WTC11 (cell line): ENCODE measurements at regions not wholly inside any gene's neighbourhood (a gene's known extent, or its start where the extent isn't known, plus 50 kb on each side); places are given as distances from the start of the nearest gene placed in this dataset.

Experiments
- ATAC-seq: fragments of 200-7000 bp; cut with Tn5 transposase; 2 replicates; pipeline ENCODE4 v1.10.0; 2021; ENCODE audit warnings: mild to moderate bottlenecking, moderate library complexity
- CTCF ChIA-PET: fragments of 300-600 bp; sonication (Branson Sonifier 250); formaldehyde crosslinking; loops from one replicate; lab custom pipeline; 2021; ENCODE audit warnings: antibody characterized with exemption; lab: Charles Lee
- POLR2A ChIA-PET: fragments of 350-600 bp; sonication (Branson Sonifier 250); formaldehyde crosslinking; loops from one replicate; lab custom pipeline; 2021; ENCODE audit warnings: antibody characterized with exemption; lab: Charles Lee
- DNase-seq: peaks from one replicate; pipeline ENCODE4 v3.0.0; 2021; ENCODE audit warnings: low spot score
- H3K27ac Mint-ChIP-seq: 2 replicates; pipeline ENCODE4 v1.8.0; 2021; ENCODE audit warnings: mixed read lengths
- H3K27me3 Mint-ChIP-seq: 2 replicates; pipeline ENCODE4 v1.8.0; 2021; ENCODE audit warnings: low read depth, mild to moderate bottlenecking, moderate library complexity, mixed read lengths
- H3K36me3 Mint-ChIP-seq: 2 replicates; pipeline ENCODE4 v1.8.0; 2021; ENCODE audit warnings: mixed read lengths
- H3K4me1 Mint-ChIP-seq: 2 replicates; pipeline ENCODE4 v1.8.0; 2022; ENCODE audit warnings: mixed read lengths
- H3K4me3 Mint-ChIP-seq: 2 replicates; pipeline ENCODE4 v1.8.0; 2021; ENCODE audit warnings: mild to moderate bottlenecking, moderate library complexity, mixed read lengths
- H3K9me3 Mint-ChIP-seq: 2 replicates; pipeline ENCODE4 v1.8.0; 2021; ENCODE audit warnings: mixed read lengths
- CREB1 ChIP-seq: sonication (generic); formaldehyde crosslinking; IDR thresholded peaks from 2 replicates; pipeline ENCODE4 v1.8.0; 2023; ENCODE audit warnings: mild to moderate bottlenecking, missing genetic modification reagents
- EMX1 ChIP-seq: fragments of 250-450 bp; sonication (Bioruptor Pico); IDR thresholded peaks from 2 replicates; pipeline ENCODE4 v1.8.0; 2021; ENCODE audit warnings: mild to moderate bottlenecking
- ESRRA ChIP-seq: sonication (generic); formaldehyde crosslinking; IDR thresholded peaks from 2 replicates; pipeline ENCODE4 v1.8.1; 2022; ENCODE audit warnings: mild to moderate bottlenecking, missing genetic modification reagents, borderline replicate concordance
- FOXP1 ChIP-seq: sonication (generic); formaldehyde crosslinking; IDR thresholded peaks from 2 replicates; pipeline ENCODE4 v1.8.0; 2022; ENCODE audit warnings: missing genetic modification reagents, mild to moderate bottlenecking, moderate library complexity, borderline replicate concordance
- GABPB1 ChIP-seq: sonication (generic); formaldehyde crosslinking; IDR thresholded peaks from 2 replicates; pipeline ENCODE4 v1.8.1; 2023; ENCODE audit warnings: mild to moderate bottlenecking, missing genetic modification reagents
- GRHL2 ChIP-seq: fragments of 250-450 bp; sonication (Bioruptor Pico); IDR thresholded peaks from 2 replicates; pipeline ENCODE4 v1.8.0; 2022; ENCODE audit warnings: mild to moderate bottlenecking, moderate library complexity; ENCODE audit not compliant: insufficient replicate concordance, severe bottlenecking
- HMGA2 ChIP-seq: fragments of 250-450 bp; sonication (Bioruptor Pico); IDR thresholded peaks from 2 replicates; pipeline ENCODE4 v1.4.0; 2021; ENCODE audit warnings: mild to moderate bottlenecking, moderate library complexity
- NR2C2 ChIP-seq: sonication (generic); formaldehyde crosslinking; IDR thresholded peaks from 2 replicates; pipeline ENCODE4 v1.8.0; 2022; ENCODE audit warnings: mild to moderate bottlenecking, missing genetic modification reagents
- NR3C1 ChIP-seq: sonication (generic); formaldehyde crosslinking; conservative IDR thresholded peaks from 2 replicates; pipeline ENCODE4 v1.8.1; 2023; ENCODE audit warnings: low read depth, mild to moderate bottlenecking, missing genetic modification reagents
- TEAD1 ChIP-seq: sonication (generic); formaldehyde crosslinking; IDR thresholded peaks from 2 replicates; pipeline ENCODE4 v1.8.0; 2022; ENCODE audit warnings: mild to moderate bottlenecking, missing genetic modification reagents
- TEAD4 ChIP-seq: sonication (generic); formaldehyde crosslinking; IDR thresholded peaks from 2 replicates; pipeline ENCODE4 v1.8.0; 2022; ENCODE audit warnings: mild to moderate bottlenecking, missing genetic modification reagents
- ZBTB21 ChIP-seq: sonication (generic); formaldehyde crosslinking; IDR thresholded peaks from 2 replicates; pipeline ENCODE4 v1.8.1; 2023; ENCODE audit warnings: mild to moderate bottlenecking, missing genetic modification reagents, borderline replicate concordance
- ZNF138 ChIP-seq: sonication (generic); formaldehyde crosslinking; conservative IDR thresholded peaks from 2 replicates; pipeline ENCODE4 v1.8.1; 2022; ENCODE audit warnings: mild to moderate bottlenecking, moderate library complexity, missing genetic modification reagents
- ZNF232 ChIP-seq: sonication (generic); formaldehyde crosslinking; IDR thresholded peaks from 2 replicates; pipeline ENCODE4 v1.8.0; 2022; ENCODE audit warnings: mild to moderate bottlenecking, missing genetic modification reagents
- ZNF671 ChIP-seq: fragments of 250-450 bp; sonication (Bioruptor Pico); IDR thresholded peaks from 2 replicates; pipeline ENCODE4 v1.8.0; 2021; ENCODE audit warnings: mild to moderate bottlenecking
- TF ChIP-seq, protein P1 (sequence below): sonication (generic); formaldehyde crosslinking; IDR thresholded peaks from 2 replicates; pipeline ENCODE4 v1.8.1; 2023; ENCODE audit warnings: mild to moderate bottlenecking, missing genetic modification reagents
- TF ChIP-seq, protein P2 (sequence below): sonication (generic); formaldehyde crosslinking; IDR thresholded peaks from 2 replicates; pipeline ENCODE4 v1.8.1; 2022; ENCODE audit warnings: low read depth, missing genetic modification reagents, borderline replicate concordance
- TF ChIP-seq, protein P3 (sequence below): sonication (generic); formaldehyde crosslinking; IDR thresholded peaks from 2 replicates; pipeline ENCODE4 v1.8.0; 2023; ENCODE audit warnings: missing genetic modification reagents, mild to moderate bottlenecking, borderline replicate concordance
- TF ChIP-seq, protein P4 (sequence below): fragments of 250-450 bp; sonication (Bioruptor Pico); IDR thresholded peaks from 2 replicates; pipeline ENCODE4 v1.9.0; 2021; ENCODE audit warnings: mild to moderate bottlenecking
- TF ChIP-seq, protein P5 (sequence below): sonication (generic); formaldehyde crosslinking; conservative IDR thresholded peaks from 2 replicates; pipeline ENCODE4 v1.8.1; 2023; ENCODE audit warnings: mild to moderate bottlenecking, low read depth, missing genetic modification reagents, moderate library complexity
- TF ChIP-seq, protein P6 (sequence below): sonication (generic); formaldehyde crosslinking; conservative IDR thresholded peaks from 2 replicates; pipeline ENCODE4 v1.8.1; 2022; ENCODE audit warnings: mild to moderate bottlenecking, missing genetic modification reagents

DNA sequence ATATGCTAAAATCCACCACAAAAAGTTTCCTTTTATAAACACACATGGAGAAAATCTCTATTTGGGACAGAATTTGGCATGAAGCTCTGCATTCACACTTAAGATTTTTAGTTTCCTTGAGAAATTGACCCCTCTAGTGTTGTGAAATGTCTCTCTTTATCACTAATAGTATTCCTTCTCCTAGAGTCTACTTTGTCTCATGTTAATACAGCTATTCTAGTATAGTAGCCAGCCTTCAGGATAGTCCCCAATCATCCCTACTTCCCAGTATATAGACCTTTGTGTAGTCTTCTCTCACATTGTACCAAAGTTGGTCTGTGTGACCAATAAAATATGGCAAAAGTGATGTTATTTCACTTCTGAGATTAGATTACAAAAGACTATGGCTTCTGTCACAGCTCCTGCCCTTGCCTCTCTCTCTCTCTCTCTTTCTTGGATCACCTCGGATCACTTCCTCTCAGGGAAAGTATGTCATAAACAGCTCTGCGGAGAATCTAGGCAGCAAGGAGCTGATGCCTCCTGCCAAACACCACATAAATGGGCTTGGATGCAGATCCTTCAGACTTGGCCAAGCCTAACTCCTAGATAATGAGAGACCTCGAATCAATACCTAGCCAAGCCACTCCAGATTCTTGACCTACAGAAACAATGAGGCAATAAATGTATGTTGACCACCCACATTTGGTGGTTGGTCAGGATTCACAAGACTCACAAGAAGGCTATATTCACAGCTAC, 59.7 kb upstream of the NABP1 start:
- POLR2A ChIA-PET: no interaction called here
- no peak for ATAC-seq

DNA sequence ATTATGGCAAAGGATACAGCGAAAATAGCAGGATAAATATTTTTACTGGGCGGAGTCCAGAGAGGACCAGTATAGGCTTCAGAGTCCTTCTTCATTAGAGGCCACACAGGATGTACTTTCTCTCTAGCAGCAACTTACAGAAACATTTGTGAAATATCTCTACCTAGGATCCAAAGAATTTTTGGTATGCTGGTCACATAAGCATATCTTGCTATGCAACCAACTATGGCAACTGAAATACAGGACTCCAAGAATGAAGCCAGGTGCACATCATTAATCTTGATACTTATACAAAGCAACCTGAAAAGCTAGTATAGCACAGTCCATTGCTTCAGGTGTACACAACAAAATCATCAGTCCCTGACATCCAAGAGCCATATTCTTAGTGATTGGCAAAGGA, 59.1 kb upstream of the NABP1 start:
- CTCF ChIA-PET: no interaction called here
- Mint-ChIP-seq H3K4me3 (no peak overlapping the region), H3K27ac (no peak overlapping the region), H3K4me1 (no peaks in the 10 kb centered on the region), H3K9me3 (no peaks in the 10 kb centered on the region), H3K27me3 (no peaks in the 10 kb centered on the region), H3K36me3 (no peaks in the 10 kb centered on the region)
- ATAC-seq (no peak), DNase-seq (no peak)
- no peak for TF ChIP-seq ZNF671 (CRISPR knock-in tag)
- POLR2A ChIA-PET: no interaction called here

More for the DNA sequence above, 59.7 kb upstream of the NABP1 start:
- TF ChIP-seq, protein P1, sequence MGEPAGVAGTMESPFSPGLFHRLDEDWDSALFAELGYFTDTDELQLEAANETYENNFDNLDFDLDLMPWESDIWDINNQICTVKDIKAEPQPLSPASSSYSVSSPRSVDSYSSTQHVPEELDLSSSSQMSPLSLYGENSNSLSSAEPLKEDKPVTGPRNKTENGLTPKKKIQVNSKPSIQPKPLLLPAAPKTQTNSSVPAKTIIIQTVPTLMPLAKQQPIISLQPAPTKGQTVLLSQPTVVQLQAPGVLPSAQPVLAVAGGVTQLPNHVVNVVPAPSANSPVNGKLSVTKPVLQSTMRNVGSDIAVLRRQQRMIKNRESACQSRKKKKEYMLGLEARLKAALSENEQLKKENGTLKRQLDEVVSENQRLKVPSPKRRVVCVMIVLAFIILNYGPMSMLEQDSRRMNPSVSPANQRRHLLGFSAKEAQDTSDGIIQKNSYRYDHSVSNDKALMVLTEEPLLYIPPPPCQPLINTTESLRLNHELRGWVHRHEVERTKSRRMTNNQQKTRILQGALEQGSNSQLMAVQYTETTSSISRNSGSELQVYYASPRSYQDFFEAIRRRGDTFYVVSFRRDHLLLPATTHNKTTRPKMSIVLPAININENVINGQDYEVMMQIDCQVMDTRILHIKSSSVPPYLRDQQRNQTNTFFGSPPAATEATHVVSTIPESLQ (CRISPR knock-in tag): no peak
- TF ChIP-seq, protein P2, sequence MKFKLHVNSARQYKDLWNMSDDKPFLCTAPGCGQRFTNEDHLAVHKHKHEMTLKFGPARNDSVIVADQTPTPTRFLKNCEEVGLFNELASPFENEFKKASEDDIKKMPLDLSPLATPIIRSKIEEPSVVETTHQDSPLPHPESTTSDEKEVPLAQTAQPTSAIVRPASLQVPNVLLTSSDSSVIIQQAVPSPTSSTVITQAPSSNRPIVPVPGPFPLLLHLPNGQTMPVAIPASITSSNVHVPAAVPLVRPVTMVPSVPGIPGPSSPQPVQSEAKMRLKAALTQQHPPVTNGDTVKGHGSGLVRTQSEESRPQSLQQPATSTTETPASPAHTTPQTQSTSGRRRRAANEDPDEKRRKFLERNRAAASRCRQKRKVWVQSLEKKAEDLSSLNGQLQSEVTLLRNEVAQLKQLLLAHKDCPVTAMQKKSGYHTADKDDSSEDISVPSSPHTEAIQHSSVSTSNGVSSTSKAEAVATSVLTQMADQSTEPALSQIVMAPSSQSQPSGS (CRISPR knock-in tag): no peak
- TF ChIP-seq TEAD4 (CRISPR knock-in tag): no peak
- no peak for TF ChIP-seq ZNF232 (CRISPR knock-in tag)
- TF ChIP-seq EMX1 (CRISPR knock-in tag): no peak
- TF ChIP-seq CREB1 (CRISPR knock-in tag): no peak
- no peak for TF ChIP-seq ZBTB21
- TF ChIP-seq, protein P3, sequence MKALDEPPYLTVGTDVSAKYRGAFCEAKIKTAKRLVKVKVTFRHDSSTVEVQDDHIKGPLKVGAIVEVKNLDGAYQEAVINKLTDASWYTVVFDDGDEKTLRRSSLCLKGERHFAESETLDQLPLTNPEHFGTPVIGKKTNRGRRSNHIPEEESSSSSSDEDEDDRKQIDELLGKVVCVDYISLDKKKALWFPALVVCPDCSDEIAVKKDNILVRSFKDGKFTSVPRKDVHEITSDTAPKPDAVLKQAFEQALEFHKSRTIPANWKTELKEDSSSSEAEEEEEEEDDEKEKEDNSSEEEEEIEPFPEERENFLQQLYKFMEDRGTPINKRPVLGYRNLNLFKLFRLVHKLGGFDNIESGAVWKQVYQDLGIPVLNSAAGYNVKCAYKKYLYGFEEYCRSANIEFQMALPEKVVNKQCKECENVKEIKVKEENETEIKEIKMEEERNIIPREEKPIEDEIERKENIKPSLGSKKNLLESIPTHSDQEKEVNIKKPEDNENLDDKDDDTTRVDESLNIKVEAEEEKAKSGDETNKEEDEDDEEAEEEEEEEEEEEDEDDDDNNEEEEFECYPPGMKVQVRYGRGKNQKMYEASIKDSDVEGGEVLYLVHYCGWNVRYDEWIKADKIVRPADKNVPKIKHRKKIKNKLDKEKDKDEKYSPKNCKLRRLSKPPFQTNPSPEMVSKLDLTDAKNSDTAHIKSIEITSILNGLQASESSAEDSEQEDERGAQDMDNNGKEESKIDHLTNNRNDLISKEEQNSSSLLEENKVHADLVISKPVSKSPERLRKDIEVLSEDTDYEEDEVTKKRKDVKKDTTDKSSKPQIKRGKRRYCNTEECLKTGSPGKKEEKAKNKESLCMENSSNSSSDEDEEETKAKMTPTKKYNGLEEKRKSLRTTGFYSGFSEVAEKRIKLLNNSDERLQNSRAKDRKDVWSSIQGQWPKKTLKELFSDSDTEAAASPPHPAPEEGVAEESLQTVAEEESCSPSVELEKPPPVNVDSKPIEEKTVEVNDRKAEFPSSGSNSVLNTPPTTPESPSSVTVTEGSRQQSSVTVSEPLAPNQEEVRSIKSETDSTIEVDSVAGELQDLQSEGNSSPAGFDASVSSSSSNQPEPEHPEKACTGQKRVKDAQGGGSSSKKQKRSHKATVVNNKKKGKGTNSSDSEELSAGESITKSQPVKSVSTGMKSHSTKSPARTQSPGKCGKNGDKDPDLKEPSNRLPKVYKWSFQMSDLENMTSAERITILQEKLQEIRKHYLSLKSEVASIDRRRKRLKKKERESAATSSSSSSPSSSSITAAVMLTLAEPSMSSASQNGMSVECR (CRISPR knock-in tag): no peak
- CTCF ChIA-PET: no interaction called here
- Mint-ChIP-seq H3K27ac (no peak overlapping the region), H3K27me3 (no peaks in the 10 kb centered on the region), H3K4me3 (no peak overlapping the region), H3K36me3 (no peaks in the 10 kb centered on the region), H3K4me1 (no peaks in the 10 kb centered on the region), H3K9me3 (no peaks in the 10 kb centered on the region)
- DNase-seq: no peak

DNA sequence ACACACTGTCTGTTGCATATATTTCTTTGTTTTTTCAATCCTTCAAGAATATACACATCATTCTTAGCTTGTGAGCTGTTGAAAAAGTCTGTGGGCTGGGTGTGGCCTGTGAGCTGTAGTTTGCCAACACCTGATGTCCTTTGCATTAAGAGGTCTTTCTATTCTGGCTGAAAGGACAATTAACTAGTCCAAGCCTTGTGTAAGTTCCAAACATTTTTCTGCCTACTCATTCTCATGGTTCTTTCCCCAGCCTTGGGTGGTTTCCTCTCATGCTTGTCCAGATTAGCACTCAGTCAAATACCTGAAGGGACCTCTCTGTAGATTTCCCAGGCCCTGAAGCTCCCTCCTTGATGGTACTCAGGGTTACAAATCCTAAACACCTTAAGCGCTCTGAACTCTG, 57.8 kb upstream of the NABP1 start:
- POLR2A ChIA-PET: no interaction called here
- ATAC-seq (no peak), DNase-seq (no peak)
- Mint-ChIP-seq H3K36me3 (no peaks in the 10 kb centered on the region), H3K27ac (no peak overlapping the region), H3K4me1 (no peaks in the 10 kb centered on the region), H3K4me3 (no peak overlapping the region), H3K9me3 (no peaks in the 10 kb centered on the region), H3K27me3 (no peaks in the 10 kb centered on the region)
- CTCF ChIA-PET: no interaction called here
- TF ChIP-seq GRHL2 (CRISPR knock-in tag) (no peak), ZNF138 (no peak), NR3C1 (CRISPR knock-in tag) (no peak), NR2C2 (CRISPR knock-in tag) (no peak), GABPB1 (CRISPR knock-in tag) (no peak), CREB1 (CRISPR knock-in tag) (no peak), EMX1 (CRISPR knock-in tag) (no peak), FOXP1 (CRISPR knock-in tag) (no peak), ZNF232 (CRISPR knock-in tag) (no peak), ESRRA (CRISPR knock-in tag) (no peak), HMGA2 (CRISPR knock-in tag) (no peak), TEAD1 (CRISPR knock-in tag) (no peak)
- TF ChIP-seq, protein P4, sequence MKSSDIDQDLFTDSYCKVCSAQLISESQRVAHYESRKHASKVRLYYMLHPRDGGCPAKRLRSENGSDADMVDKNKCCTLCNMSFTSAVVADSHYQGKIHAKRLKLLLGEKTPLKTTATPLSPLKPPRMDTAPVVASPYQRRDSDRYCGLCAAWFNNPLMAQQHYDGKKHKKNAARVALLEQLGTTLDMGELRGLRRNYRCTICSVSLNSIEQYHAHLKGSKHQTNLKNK (CRISPR knock-in tag): no peak
- TF ChIP-seq, protein P5, sequence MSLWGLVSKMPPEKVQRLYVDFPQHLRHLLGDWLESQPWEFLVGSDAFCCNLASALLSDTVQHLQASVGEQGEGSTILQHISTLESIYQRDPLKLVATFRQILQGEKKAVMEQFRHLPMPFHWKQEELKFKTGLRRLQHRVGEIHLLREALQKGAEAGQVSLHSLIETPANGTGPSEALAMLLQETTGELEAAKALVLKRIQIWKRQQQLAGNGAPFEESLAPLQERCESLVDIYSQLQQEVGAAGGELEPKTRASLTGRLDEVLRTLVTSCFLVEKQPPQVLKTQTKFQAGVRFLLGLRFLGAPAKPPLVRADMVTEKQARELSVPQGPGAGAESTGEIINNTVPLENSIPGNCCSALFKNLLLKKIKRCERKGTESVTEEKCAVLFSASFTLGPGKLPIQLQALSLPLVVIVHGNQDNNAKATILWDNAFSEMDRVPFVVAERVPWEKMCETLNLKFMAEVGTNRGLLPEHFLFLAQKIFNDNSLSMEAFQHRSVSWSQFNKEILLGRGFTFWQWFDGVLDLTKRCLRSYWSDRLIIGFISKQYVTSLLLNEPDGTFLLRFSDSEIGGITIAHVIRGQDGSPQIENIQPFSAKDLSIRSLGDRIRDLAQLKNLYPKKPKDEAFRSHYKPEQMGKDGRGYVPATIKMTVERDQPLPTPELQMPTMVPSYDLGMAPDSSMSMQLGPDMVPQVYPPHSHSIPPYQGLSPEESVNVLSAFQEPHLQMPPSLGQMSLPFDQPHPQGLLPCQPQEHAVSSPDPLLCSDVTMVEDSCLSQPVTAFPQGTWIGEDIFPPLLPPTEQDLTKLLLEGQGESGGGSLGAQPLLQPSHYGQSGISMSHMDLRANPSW (CRISPR knock-in tag): no peak
- TF ChIP-seq, protein P6, sequence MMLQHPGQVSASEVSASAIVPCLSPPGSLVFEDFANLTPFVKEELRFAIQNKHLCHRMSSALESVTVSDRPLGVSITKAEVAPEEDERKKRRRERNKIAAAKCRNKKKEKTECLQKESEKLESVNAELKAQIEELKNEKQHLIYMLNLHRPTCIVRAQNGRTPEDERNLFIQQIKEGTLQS (CRISPR knock-in tag): no peak
